Right ventricle myocardium inferior (tissue), 1 donor: ENCODE measurements at regions not wholly inside any gene's neighbourhood (a gene's known extent, or its start where the extent isn't known, plus 50 kb on each side); places are given as distances from the start of the nearest gene placed in this dataset.

Source experiments
- ATAC-seq: fragments of 200-7000 bp; cut with Tn5 transposase; one replicate; pipeline ENCODE4 v1.9.1; 2020; ENCODE audit warnings: mild to moderate bottlenecking, moderate library complexity
- DNase-seq: peaks from one replicate; pipeline ENCODE4 v3.0.0; 2021; ENCODE audit errors: missing footprints
- intact Hi-C: fragments of 100-400 bp; cut with DNase I; formaldehyde crosslinking; loops from one replicate; pipeline ENCODE4 v1.11.0; 2022
- donor health status: DM: no; HTN: yes; CAD: no; lungs with severe emphysema.

DNA sequence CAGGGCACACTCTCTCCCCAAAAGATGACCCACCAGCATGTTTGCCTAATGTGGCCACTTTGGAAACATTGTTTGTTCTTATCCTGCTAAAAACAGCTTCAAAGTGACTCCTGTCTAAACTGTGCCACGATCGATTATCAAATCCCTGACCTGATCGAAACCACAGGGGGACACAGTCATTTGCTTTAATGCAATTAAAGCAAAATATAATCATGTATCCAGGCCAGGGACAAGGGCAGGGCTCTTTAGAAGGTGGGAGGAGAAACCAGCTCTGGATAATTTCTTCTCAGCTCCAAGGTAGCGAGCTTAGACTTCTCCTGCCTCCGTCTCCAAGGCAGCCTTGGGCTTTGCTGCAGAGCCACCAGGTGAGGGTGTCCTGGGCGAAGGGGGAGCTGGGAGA is 95.0 kb upstream of the HAND1 start:
- DNase-seq (no peak), ATAC-seq (no peak)
- intact Hi-C loops: no loop called here

DNA sequence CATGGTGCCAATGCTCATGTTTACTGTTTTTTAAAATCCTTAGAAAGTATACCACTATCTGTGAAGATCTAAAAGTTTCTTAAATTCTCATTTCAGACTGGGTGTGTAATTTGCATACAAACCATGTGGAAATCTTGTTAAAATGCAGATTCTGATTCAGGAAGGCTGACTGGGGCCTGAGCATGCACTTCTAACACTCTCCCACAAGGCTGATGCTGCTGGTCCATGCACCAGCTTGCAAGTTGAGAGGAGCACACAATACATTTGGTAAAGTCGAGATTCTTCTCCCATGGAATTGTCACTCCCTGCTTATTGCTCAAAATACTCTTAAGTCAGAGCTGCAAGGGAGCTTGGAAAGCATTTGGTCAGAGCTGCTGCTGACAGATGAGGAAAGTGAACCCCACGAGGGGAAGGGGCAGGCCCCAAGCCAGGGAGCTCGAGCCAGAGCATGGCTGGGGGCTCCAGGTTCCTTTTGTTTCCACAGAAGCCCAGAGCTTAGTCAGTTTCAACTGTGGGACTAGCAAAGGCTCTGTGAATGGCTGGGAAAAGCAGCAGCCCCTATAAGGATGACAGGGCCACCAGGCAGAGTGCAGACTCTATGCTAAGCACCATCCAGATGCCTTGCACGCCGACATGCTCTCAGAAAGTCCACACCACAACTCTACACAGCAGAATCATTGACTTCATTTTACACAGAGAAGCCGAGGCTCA is 93.5 kb upstream of the HAND1 start:
- no peak for ATAC-seq
- intact Hi-C loops: no loop called here

DNA sequence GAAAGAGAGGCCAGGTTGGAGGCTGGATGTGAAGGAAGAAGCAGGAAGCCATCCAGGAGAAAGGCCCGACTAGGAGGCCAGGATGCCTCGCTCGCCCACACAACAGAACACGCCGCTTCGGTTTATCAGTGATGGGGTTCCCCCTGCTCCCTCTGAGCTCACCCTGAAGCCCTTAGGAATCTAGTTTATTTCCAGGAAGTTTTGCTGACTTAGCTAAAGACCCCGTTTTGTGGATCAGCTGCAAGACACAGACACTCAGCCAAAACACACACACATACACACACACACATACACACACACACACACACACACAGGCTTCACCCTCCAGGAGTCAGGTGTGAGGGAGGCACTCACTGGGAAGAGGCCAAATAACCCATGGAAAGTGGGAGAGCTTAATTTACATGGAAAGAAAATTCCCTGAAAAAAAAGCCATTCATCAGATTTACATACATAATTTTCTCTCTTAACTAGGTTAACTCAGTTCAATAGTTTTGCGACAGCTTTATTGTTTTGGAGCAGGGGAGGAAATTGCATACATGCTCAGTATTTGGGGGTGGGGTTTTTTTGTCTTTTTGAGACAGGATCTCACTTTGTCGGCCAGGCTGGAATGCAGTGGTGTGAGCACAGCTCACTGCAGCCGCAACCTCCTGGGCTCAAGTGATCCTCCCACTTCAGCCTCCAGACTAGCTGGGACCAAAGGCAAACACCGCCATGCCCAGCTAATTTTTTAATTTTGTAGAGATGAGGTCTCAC is 92.7 kb upstream of the HAND1 start:
- ATAC-seq: no peak
- DNase-seq: no peak
- intact Hi-C loops: no loop called here

More for the DNA sequence above, 93.5 kb upstream of the HAND1 start:
- DNase-seq: no peak

DNA sequence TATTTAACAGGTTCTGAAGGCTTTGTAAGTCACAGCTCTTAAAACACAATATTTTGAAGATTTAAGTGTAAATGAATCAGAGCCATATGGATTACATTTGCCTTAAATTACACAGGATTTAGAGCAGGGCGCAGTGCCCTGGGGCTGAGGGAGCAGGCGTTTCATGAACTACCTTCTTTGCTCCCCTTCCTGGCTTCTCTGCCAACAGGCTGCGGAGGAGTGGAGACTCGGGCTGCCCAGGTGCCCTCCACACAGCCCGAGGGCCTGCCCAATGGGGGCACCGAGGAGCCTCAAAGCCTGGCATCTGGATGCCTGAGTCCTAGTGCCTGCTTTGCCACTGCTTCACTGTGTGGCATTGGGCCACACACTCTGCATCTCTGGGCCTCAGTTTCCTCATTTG is 90.6 kb upstream of the HAND1 start:
- intact Hi-C loops: no loop called here
- ATAC-seq (no peak), DNase-seq (no peak)

DNA sequence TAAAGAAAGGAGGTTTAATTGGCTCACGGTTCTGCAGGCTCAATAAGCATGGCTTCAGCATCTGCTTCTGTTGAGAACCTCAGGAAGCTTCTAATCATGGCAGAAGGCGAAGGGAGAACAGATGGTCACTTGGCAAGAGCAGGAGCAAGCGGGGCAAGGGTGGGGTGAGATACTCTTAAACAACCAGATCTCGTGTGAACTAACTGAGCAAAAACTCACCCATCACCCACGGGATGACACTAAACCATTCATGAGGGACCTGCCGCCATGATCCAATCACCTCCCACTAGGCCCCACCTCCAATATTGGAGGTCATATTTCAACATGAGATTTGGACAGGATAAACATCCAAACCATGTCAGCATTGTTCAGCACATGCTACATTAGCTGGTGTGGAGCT is 89.1 kb upstream of the HAND1 start:
- intact Hi-C loops: no loop called here
- ATAC-seq (no peak), DNase-seq (no peak)

DNA sequence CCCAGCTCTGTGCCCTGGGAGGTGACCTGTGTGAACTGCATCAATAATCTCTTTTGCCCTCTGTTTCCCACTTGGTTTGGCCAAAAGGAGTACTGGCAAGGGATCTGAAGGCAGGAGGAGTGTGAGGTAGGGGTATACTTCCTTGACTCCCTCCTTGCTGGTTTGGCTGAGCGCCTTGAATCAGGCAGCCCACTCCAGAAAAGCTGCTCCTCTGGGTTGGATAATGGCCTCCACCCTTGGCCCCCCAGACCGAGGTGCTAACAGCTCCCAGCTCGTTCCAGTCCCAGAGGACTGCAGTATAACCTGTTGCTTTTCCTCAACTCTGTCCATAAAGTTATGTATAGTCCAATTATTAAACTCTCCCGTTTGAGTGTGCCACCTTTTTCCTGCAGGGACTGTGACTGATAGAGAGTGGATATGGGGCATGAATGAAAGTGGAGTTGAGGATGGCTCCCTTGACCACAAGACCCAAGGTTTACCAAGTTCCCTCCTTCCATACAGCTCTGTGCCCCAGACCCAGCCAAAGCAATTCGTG is 88.2 kb upstream of the HAND1 start:
- no peak for ATAC-seq
- no peak for DNase-seq
- intact Hi-C loops: no loop called here

DNA sequence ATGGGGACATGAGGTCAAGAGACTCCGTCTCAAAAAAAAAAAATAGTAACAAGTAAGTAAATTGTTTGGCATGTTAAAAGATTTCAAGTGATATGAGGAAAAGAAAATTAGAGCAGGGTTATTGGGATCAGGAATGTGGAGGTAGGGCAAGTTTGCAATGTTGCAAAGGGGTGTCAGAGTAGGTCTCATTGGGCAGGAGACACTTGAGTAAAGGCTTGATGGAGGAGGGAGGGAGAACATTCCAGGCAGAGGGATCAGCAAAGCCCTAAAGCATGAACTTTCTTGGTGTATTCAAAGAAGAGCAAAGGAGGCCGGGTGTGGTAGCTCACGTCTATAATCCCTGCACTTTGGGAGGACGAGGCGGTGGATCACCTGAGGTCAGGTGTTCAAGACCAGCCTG is 87.1 kb upstream of the HAND1 start:
- ATAC-seq (no peak), DNase-seq (no peak)
- intact Hi-C loops: no loop called here

DNA sequence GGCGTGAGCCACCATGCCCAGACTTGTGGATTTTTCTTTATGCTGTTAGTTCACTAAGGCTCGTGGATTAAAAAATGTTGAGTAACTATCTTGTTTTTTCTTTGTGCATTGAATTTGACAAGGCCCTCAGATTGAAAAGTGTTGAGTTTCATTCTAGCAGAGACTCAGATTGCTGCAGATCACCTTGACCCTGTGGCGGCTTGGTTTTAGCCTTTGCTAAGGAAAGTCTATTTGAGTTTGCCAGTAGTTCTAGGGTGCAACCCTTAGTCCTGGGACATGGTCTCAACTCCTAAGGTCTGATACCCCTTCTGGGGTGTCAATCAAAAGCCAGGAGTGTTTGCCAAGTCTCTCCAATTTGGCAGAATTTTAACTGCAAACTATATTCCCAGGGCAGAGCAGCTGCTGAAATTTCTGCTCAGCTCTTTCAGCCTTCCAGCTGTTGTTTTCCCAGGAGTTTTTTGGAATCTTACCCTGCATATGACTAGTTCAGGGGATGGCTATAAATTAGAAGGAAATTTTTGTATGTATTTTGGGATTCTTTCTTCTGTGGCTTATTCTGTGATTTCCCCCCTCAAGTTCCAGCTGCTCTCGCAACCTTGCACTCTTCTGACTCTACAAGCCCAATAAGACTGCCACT is 84.3 kb upstream of the HAND1 start:
- no peak for DNase-seq
- no peak for ATAC-seq
- intact Hi-C loops: no loop called here

DNA sequence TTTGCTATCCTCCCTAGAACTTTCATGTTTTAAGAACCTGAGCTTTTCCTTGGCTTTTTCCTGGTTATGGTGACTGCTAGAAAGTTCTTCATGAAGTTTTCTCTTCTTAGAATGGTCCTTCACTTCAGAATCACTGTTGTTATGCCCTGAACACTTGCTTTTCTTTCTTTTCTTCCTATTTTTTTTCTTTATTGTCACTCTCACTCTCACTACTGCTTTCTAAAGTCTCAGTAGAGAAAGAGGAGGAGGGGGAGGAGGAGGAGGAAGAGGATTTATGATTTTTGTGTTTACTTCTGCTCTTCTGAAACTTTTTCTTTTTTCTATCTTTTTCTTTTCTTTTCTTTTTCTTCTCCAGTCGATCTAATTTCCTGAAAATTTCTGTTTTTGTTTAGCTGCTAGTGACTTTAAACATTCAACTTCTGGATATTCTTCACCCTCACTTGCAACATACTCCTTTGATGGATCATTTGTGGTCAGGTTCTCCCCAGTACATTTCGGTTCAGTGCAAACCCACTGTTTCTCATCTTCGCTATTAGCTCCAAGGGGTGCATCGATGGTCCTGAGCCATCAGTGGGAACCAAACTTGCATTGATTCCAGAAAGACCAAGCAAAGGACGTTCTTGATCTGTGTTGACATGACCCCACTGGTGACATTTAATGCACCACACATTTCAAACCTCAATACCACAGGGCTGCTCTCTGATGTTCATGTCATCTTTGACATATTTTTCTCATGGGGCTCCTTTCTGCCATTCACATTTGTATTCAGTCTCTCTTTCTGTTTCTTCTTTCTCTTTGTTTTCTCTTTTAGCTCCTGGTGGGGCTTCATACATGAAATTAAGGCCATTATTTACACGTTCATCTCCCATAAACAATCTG is 81.6 kb upstream of the HAND1 start:
- ATAC-seq (no peak), DNase-seq (no peak)
- intact Hi-C loops: no loop called here

DNA sequence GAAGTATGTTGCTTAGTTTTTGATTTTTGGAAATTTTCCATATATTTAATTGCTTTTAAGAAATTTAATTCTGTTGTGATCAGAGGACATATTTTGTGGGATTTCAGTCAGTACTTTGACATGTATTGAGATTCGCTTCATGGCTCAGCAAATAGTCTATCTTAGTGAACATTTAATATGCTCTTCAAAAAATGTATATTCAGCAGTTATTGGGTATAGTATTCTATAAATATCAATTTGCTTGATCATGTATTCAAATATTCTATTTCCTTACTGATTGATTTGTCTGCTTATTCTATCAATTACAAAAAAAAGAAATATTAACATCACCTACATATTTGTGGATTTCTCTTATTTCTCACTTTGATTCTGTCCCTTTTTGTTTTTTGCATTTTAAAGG is 79.5 kb upstream of the HAND1 start:
- DNase-seq: no peak
- intact Hi-C loops: no loop called here
- ATAC-seq: no peak

DNA sequence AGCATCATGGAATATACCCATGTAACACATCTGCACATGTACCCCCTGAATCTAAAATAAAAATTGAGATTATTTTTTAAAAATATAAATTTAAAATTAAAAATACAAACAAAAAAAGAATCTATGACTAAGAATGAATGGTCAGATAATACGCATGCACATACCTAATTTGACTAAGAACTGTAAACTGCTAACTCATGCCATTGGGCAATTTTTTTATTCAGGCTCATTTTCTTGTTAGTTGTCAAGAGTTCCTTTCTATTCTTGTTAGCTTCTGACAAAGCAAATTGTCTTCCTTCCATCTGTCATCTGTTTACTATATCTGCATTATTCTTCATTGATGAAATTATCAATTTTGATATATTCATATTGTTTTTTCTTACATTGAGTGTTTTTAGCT is 69.5 kb upstream of the HAND1 start:
- no peak for DNase-seq
- intact Hi-C loops: no loop called here
- ATAC-seq: no peak

DNA sequence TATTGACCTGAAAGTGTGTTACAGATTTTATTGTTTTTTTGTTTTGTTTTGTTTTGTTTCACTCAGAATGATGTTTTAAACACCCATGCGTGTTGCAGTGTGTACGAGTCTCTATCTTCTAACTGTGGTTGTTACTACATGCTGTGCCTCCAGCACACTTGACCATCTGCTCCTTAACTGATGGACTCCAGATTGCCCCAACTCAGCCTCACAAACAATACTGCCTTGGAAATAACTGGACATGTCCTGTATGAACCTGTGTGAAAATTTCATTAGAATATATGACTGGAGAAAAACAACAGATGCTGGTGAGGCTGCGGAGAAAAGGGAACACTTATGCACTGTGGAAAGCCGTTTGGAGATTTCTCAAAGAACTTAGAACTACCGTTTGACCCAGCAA is 68.7 kb upstream of the HAND1 start:
- no peak for ATAC-seq
- intact Hi-C loops: no loop called here
- no peak for DNase-seq

DNA sequence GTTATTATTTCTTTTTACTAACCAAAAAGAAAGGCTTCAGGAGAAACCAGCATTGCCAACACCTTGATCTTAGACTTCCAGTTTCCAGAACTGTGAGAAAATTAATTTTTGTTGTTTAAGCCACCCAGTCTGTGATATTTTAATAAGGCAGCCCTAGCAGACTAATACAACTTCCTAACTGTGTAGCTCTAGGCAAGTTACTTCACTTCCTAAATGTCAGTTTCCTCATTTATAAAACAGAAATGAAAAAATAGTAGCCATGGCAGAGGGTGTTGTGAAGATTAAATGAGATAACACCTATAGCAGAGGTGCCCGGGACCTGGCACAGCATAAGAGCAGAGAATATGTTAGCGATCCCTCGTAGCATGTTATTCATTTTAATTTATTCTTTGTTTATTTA is 66.6 kb upstream of the HAND1 start:
- intact Hi-C loops: no loop called here
- no peak for ATAC-seq
- DNase-seq: no peak

DNA sequence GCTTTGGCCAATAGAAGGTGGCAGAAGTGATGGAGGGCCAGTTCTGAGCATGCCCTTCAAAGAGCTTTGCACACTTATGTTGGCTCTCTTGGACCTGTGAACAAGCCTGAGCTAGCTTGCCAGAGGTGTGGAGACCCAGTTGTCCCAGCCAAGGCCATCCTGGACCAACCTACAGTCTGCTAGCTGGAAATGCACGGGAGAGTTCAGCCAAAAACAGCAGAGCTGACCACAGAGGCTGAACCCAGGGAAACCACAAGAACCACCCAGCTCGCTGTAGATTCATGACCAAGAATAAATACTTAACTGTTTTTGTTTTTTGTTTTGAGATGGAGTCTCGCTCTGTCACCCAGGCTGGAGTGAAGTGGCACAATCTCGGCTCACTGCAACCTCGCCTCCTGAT is 65.4 kb upstream of the HAND1 start:
- DNase-seq (no peak), ATAC-seq (no peak)
- intact Hi-C loops: no loop called here

DNA sequence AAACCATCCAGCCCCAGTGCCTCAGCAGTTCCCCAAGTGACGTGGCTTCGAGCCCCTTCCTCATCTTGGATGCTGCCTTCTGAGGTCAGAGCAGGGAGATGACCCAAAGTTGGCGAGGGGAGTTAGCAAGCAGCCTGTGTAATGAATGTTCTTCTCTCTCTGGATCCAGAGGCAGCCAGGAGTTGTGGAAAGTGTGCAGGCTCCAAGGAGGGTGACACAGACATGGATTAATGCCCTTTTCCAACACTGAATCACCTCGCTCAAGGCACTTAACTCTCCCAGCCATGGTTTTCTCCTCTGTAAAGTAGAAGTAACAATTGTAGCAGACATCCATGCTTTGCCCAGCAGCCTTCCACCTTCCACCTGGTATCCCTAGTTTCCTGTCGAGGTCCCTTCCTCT is 64.6 kb upstream of the HAND1 start:
- intact Hi-C loops: no loop called here
- ATAC-seq: no peak
- DNase-seq: no peak

DNA sequence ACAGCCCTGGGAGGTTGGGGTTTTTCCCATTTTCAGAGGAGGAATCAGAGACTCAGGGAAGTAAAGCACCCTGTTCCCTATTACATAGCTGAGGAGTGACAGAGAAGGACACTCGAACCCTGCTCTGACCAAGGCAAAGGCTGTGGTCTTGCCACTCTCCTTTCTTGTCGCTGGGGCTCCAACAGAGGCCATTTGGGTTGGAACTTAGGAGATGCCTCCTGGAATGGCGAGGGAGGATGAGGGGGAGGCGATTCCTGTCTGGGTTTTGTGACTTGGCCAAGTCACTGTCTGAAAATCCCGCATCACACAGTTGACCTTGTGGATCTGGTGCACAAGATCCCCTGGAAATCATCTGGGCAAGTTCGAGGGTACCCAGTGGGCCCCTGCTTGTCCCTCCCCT is 64.0 kb upstream of the HAND1 start:
- DNase-seq (no peak), ATAC-seq (no peak)
- intact Hi-C loops: no loop called here

DNA sequence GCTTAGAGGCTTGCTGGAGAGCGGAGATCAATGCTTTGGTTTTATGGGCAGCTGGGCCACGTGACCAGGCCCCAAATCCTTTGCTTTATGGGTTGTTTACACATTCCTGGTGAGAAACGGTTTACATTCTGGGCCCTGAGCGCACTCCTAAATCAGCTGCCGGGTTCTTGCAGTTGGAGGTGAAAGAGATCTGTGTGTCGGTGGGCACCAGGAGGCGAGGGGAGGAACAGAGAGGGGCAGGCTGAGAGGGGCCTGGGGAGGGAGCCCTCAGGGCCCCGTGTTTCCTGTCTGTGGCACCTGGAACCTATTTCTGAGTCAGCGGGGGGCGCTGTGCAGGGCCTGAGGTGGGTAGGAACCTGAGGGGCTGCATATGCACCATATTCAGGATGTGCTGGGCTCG is 63.5 kb upstream of the HAND1 start:
- ATAC-seq (no peak), DNase-seq (no peak)
- intact Hi-C loops: no loop called here

DNA sequence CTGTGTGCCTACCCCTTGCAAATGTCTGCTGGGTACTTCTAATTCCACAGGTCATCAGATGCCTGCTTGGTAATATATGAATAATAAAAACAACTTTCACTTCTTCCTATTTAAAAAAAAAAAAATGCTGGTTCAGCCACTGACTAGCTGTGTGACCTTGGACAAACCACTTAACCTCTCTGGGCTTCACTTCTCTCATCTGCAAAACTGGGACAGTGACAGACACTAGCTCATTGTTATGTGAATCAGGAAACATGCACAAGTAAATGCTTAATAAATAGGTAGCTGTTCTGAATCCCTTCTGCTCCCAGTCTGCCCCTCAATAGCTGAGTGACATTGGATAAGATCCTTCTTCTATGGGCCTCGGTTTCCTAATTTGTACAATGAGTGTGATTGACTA is 62.6 kb upstream of the HAND1 start:
- DNase-seq (no peak), ATAC-seq (no peak)
- intact Hi-C loops: no loop called here

DNA sequence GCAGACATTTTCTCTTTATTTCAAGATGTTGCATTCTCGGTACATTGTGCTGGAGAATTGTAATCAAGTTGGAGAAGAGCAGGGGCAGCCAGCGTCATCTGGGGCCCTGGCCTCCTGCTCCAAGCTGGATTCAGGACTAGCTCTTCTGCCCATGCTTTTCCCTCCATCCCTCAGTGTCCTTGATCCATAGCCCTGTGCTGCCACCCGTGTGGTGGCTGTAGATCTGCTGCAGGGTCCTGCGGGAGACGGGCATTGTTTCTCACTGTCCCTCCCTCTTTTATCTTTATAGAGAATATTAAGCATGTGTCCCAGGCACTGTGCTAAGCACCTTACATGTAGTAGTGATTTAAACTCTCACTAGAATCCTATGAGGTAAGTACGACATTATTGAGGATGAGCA is 60.5 kb upstream of the HAND1 start:
- intact Hi-C loops: no loop called here
- DNase-seq: no peak
- ATAC-seq: no peak
